ENCODE measurements at regions not wholly inside any gene's neighbourhood (a gene's known extent, or its start where the extent isn't known, plus 50 kb on each side); places are given as distances from the start of the nearest gene placed in this dataset.

GRCh38 chr2:144181001-144181400 is 338.9 kb downstream of the ZEB2 start:
- TF ChIP-seq CTCF (IDR thresholded peaks at IDR 0.05) = no peak
- no peak for TF ChIP-seq POLR2A (IDR thresholded peaks at IDR 0.05)
